ENCODE measurements at regions not wholly inside any gene's neighbourhood (a gene's known extent, or its start where the extent isn't known, plus 50 kb on each side); places are given as distances from the start of the nearest gene placed in this dataset.

GRCh38 chr12:98053202-98053601, 462.2 kb upstream of the TMPO start:
- Histone ChIP-seq H3K27me3 (ENCODE audit: insufficient read depth, low read length) (no peaks in the 10 kb centered on the region), H3K9me3 (ENCODE audit: low read depth, low read length) (no peaks in the 10 kb centered on the region), H3K4me1 (ENCODE audit: insufficient read depth, low read length) (no peaks in the 10 kb centered on the region), H3K4me3 (ENCODE audit: low read length) (no peak overlapping the region)

GRCh38 chr12:98057701-98058100, 457.7 kb upstream of the TMPO start:
- H3K4me3 ChIP-seq (ENCODE audit: low read length), result no peak overlapping the region
- no peaks in the 10 kb centered on the region for H3K27me3 ChIP-seq (ENCODE audit: insufficient read depth, low read length)
- H3K9me3 ChIP-seq (ENCODE audit: low read depth, low read length), result no peaks in the 10 kb centered on the region
- H3K4me1 ChIP-seq (ENCODE audit: insufficient read depth, low read length), result no peaks in the 10 kb centered on the region

- Histone ChIP-seq H3K4me1 (ENCODE audit: insufficient read depth, low read length) (no peaks in the 10 kb centered on the region), H3K27me3 (ENCODE audit: insufficient read depth, low read length) (no peaks in the 10 kb centered on the region), H3K9me3 (ENCODE audit: low read depth, low read length) (no peaks in the 10 kb centered on the region), H3K4me3 (ENCODE audit: low read length) (no peak overlapping the region)
Measured at GRCh38 chr12:98058213-98058612, 457.2 kb upstream of the TMPO start.

GRCh38 chr12:98058838-98059237, 456.6 kb upstream of the TMPO start:
- H3K4me3 ChIP-seq (ENCODE audit: low read length), result no peak overlapping the region
- no peaks in the 10 kb centered on the region for H3K4me1 ChIP-seq (ENCODE audit: insufficient read depth, low read length)
- H3K27me3 ChIP-seq (ENCODE audit: insufficient read depth, low read length), result no peaks in the 10 kb centered on the region
- no peaks in the 10 kb centered on the region for H3K9me3 ChIP-seq (ENCODE audit: low read depth, low read length)

GRCh38 chr12:98059659-98060343, 455.6 kb upstream of the TMPO start:
- Histone ChIP-seq H3K27me3 (ENCODE audit: insufficient read depth, low read length) (no peaks in the 10 kb centered on the region), H3K4me1 (ENCODE audit: insufficient read depth, low read length) (no peaks in the 10 kb centered on the region), H3K9me3 (ENCODE audit: low read depth, low read length) (no peaks in the 10 kb centered on the region), H3K4me3 (ENCODE audit: low read length) (no peak overlapping the region)

- no peaks in the 10 kb centered on the region for H3K4me1 ChIP-seq (ENCODE audit: insufficient read depth, low read length)
- no peaks in the 10 kb centered on the region for H3K27me3 ChIP-seq (ENCODE audit: insufficient read depth, low read length)
- no peaks in the 10 kb centered on the region for H3K9me3 ChIP-seq (ENCODE audit: low read depth, low read length)
- H3K4me3 ChIP-seq (ENCODE audit: low read length), result no peak overlapping the region
Measured at GRCh38 chr12:98060411-98060810, 455.0 kb upstream of the TMPO start.

GRCh38 chr12:98062464-98063245, 452.7 kb upstream of the TMPO start:
- Histone ChIP-seq H3K4me1 (ENCODE audit: insufficient read depth, low read length) (no peaks in the 10 kb centered on the region), H3K9me3 (ENCODE audit: low read depth, low read length) (no peaks in the 10 kb centered on the region), H3K4me3 (ENCODE audit: low read length) (no peak overlapping the region), H3K27me3 (ENCODE audit: insufficient read depth, low read length) (no peaks in the 10 kb centered on the region)

- no peaks in the 10 kb centered on the region for H3K9me3 ChIP-seq (ENCODE audit: low read depth, low read length)
- no peaks in the 10 kb centered on the region for H3K4me1 ChIP-seq (ENCODE audit: insufficient read depth, low read length)
- H3K4me3 ChIP-seq (ENCODE audit: low read length), result no peak overlapping the region
- no peaks in the 10 kb centered on the region for H3K27me3 ChIP-seq (ENCODE audit: insufficient read depth, low read length)
Measured at GRCh38 chr12:98064501-98064900, 450.9 kb upstream of the TMPO start.

GRCh38 chr12:98067795-98068194, 447.6 kb upstream of the TMPO start:
- Histone ChIP-seq H3K9me3 (ENCODE audit: low read depth, low read length) (no peaks in the 10 kb centered on the region), H3K4me3 (ENCODE audit: low read length) (no peak overlapping the region), H3K27me3 (ENCODE audit: insufficient read depth, low read length) (no peaks in the 10 kb centered on the region), H3K4me1 (ENCODE audit: insufficient read depth, low read length) (no peaks in the 10 kb centered on the region)

- H3K4me3 ChIP-seq (ENCODE audit: low read length), result no peak overlapping the region
- H3K27me3 ChIP-seq (ENCODE audit: insufficient read depth, low read length), result no peaks in the 10 kb centered on the region
- H3K4me1 ChIP-seq (ENCODE audit: insufficient read depth, low read length), result no peaks in the 10 kb centered on the region
- H3K9me3 ChIP-seq (ENCODE audit: low read depth, low read length), result no peaks in the 10 kb centered on the region
Measured at GRCh38 chr12:98073610-98074009, 441.8 kb upstream of the TMPO start.

- Histone ChIP-seq H3K9me3 (ENCODE audit: low read depth, low read length) (no peaks in the 10 kb centered on the region), H3K4me1 (ENCODE audit: insufficient read depth, low read length) (no peaks in the 10 kb centered on the region), H3K27me3 (ENCODE audit: insufficient read depth, low read length) (no peaks in the 10 kb centered on the region), H3K4me3 (ENCODE audit: low read length) (no peak overlapping the region)
Measured at GRCh38 chr12:98074286-98074685, 441.1 kb upstream of the TMPO start.

GRCh38 chr12:98084391-98084790, 431.0 kb upstream of the TMPO start:
- H3K27me3 ChIP-seq (ENCODE audit: insufficient read depth, low read length), result no peaks in the 10 kb centered on the region
- no peaks in the 10 kb centered on the region for H3K4me1 ChIP-seq (ENCODE audit: insufficient read depth, low read length)
- no peaks in the 10 kb centered on the region for H3K9me3 ChIP-seq (ENCODE audit: low read depth, low read length)
- no peak overlapping the region for H3K4me3 ChIP-seq (ENCODE audit: low read length)

GRCh38 chr12:98085046-98085755, 430.2 kb upstream of the TMPO start:
- no peaks in the 10 kb centered on the region for H3K4me1 ChIP-seq (ENCODE audit: insufficient read depth, low read length)
- no peaks in the 10 kb centered on the region for H3K9me3 ChIP-seq (ENCODE audit: low read depth, low read length)
- no peak overlapping the region for H3K4me3 ChIP-seq (ENCODE audit: low read length)
- no peaks in the 10 kb centered on the region for H3K27me3 ChIP-seq (ENCODE audit: insufficient read depth, low read length)

GRCh38 chr12:98090731-98091130, 424.7 kb upstream of the TMPO start:
- Histone ChIP-seq H3K9me3 (ENCODE audit: low read depth, low read length) (no peaks in the 10 kb centered on the region), H3K4me3 (ENCODE audit: low read length) (no peak overlapping the region), H3K4me1 (ENCODE audit: insufficient read depth, low read length) (no peaks in the 10 kb centered on the region), H3K27me3 (ENCODE audit: insufficient read depth, low read length) (no peaks in the 10 kb centered on the region)

- Histone ChIP-seq H3K4me1 (ENCODE audit: insufficient read depth, low read length) (no peaks in the 10 kb centered on the region), H3K27me3 (ENCODE audit: insufficient read depth, low read length) (no peaks in the 10 kb centered on the region), H3K9me3 (ENCODE audit: low read depth, low read length) (no peaks in the 10 kb centered on the region), H3K4me3 (ENCODE audit: low read length) (no peak overlapping the region)
Measured at GRCh38 chr12:98096436-98096835, 419.0 kb upstream of the TMPO start.

Data from mononuclear cell (primary cell).